Dedifferentiated amniotic fluid mesenchymal stem cell (primary cell): ENCODE measurements at regions not wholly inside any gene's neighbourhood (a gene's known extent, or its start where the extent isn't known, plus 50 kb on each side); places are given as distances from the start of the nearest gene placed in this dataset.
"Not testable (repeated sequence)": the region's sequence is repeated elsewhere in the genome, so short reads cannot be mapped to it uniquely, and the experiment has no call there.

Experiments used
- DNase-seq: peaks from one replicate; pipeline ENCODE4 v3.0.0-alpha.2; 2016; ENCODE audit errors: extremely low spot score

DNA sequence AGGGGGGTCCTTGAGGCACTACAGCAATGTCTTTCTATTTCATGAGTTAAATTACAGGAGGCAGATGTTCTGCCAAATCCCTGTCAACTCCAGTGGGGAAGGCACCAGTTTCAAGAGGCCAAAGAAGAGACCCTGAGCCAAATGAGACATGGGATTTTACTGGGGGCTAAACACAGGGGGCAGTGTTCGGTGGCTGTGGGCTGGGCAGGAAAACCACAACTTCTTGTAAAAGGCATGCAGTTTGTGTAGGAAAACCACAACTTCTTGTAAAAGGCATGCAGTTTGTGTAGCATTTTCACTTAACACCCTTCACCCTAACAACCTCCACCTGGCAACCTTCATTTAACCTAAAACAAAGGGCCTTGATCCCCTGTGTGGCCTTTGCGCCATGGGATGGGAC is 61.0 kb downstream of the POLR2M start:
- no peak for DNase-seq

DNA sequence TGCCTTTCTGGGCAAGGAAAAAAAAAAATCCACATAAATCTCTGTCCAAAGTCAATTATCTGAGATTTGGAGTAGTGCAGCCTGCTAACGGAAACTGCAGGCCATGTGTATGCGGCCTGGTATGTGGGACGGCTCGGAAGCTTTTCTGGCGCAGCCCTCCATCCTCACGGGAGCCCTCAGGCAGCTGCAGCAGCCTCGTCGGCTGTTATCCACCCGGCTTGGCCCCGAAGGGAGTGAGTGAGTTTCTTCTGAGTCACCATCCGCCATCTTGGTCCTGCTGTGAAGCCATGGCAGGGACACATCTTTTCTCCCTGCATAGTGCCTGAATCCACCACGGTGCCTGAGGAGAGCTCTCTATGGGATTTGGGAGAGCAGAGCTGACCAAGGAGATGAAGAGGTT is 62.8 kb downstream of the POLR2M start:
- DNase-seq, result peak; percentile 76

DNA sequence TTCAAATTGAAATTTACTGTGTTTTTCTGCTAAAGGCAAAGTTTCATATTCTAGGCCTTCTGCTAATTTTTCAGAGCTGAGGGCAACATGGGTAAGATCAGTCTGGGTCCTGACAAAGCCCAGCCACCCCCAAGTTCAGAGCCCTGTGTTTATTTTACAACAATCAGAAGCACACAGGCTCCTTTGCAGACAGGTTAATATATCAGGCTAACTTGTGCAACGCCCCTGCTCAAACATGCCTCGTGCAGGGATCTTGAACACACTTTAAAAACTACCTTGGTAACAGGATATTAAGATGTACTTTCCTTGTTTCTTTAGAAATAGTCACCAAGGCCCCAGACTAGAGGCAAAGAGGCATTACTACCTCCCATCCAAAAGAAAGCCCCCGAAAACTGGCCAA is 64.0 kb downstream of the POLR2M start:
- DNase-seq, result no peak

DNA sequence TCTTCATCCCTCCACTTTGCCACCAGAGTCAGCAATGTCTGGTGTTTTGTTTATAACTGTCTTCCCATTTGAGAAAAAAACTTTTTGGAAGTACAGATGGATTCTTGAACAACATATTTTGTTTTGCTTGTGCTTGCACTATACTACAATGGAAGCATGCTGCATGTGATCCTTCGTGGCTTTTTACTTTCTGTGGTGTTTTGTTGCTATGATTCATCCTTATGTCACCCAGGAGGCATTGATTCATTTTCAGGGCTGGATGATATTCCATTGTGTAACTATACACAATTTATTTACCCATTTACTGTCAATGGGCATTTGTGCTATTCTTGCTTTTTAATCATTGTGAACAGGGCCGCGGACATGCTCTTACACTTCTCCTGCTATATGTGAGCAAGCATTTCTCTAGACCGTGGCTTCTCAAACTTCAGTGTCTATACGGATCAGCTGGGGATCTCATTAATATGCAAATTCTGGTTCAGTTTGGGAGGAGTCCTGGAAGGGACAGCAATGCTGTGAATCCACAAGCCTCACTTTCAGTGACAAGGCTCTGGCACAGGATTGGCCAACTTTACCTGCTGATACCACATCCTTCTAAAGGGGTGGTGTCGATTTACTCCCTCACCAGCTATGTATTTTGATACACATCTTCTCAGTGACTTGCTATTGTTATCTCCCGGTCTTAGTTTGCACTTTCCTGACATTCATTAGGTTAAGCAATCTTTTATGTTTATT is 65.9 kb downstream of the POLR2M start:
- no peak for DNase-seq

DNA sequence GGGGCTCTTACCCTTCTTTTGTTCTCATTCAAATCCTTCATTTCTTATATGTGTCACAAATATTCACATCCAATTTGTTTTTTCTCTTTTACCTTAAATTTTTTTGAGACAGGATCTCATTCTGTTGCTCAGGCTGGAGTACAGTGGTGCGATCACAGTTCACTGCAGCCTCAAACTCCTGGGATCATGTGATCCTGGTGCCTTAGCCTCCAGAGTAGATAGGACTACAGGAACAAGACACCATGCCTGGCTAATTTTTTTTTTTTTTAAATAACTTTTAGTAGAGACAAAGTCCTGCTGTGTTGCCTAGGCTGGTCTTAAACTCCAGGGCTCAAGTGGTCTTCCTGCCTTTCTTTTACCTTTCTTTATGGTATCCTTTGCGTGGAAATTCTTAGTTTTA is 66.5 kb downstream of the POLR2M start:
- DNase-seq, result no peak

DNA sequence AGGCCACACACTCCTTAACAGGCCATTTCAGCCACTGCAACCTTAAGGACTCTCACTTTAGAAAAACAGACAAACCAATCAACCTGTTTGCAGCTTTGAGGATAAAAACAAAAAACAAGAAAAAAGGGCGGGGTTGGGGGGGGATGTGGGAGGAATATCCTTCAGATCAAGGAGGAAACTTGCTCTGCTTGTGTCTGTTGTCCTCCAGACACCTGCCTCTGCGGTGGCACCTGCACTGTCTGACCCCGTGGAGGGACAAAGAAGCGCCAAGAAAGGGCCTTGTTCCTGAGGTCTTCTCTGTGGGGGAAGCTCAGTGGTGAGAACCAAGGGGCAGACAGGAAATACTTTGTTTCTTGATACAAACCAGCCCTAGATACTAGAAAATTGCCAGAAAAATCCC is 70.5 kb downstream of the POLR2M start:
- no peak for DNase-seq

DNA sequence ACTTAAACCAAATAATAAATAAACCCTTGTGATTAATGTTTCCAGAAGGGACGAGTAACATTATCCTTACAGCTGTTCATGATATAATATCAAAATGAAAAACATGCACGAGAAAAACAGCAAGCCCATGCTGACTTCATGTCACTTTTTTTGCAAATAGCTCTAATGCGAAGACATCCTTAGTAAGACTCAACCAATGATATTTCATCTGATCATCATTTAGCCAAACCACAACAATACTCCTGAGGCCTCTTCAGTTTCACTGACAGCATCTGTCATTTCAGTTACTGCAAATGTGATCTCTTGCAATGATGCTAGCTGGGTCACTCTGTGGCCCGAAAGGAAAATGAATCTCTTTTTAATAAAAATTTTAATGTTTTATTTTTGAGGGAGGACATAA is 74.0 kb downstream of the POLR2M start:
- no peak for DNase-seq

DNA sequence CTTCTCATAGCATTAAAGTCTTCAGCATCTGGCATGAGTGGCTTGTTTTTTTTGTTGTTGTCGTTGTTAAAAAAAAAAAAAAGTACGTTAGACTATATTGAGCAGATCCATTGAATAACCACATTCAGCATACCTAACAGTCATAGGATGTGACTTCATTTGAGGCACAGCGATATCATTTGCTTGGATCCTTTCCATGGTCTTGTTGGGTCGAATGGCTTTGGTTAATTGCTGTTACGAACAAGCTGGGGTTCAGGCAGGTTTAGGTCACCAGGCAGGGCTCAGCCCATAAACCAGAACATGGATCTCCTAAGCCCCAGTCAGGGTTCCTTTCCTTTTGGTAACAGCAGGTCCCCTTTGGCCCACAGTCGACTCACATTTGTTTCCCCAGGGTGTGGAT is 76.2 kb downstream of the POLR2M start:
- no peak for DNase-seq

DNA sequence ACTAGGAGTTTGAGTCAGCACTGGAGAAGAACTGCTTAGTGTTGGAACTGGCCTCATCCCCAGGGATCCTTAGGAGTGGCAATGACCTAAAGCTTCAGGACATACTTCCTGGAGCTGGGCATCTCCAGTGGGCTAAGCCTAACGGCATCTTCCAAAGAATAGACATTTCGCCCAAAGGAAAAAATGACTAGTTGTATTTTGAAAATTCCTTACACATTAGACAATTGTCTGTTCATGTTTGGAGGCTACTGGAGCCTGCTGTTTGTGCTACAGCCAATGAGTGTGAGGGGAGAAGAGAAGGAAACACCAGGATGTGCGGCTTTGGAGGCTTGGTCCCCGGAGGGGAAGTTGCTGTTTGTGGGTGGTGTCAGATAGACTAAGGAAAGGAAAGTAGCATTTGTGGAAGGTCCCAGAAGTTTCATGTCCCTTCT is 77.6 kb downstream of the POLR2M start:
- DNase-seq, result peak; percentile 88

DNA sequence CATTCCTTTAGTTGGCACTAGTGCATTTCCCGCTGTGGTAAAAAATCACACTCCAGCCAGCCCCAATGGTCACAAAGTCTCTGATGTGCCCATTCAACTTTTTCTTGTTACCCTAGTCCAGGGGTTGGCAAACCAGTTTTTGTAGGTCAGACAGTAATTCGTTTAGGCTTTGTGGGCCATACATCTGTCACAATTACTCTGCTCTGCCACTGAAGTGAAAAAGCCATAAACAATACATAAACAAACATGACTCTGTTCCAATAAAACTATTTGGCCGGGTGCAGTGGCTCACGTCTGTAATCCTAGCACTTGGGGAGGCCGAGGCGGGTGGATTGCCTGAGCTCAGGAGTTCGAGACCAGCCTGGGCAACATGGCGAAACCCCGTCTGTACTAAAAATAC is 78.5 kb downstream of the POLR2M start:
- DNase-seq, result no peak

DNA sequence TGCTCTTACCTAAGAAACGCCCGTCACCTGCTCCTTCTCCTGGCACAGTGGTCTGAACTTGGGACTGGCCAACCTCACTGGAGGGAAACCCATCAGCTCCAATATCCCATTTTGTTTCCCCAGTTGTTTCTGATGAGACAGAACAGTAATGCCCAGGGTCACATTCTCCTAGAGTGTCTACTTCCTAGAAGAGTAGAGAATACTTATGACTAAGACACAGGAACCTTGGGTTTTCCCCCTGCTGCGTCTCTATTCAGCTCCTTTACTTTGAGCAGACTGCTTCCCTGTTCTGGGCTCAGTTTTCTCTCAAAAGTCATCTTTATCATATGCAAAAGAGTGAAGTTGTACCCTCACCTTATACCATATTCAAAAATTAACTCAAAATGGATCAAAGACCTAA is 79.4 kb downstream of the POLR2M start:
- DNase-seq, result no peak

DNA sequence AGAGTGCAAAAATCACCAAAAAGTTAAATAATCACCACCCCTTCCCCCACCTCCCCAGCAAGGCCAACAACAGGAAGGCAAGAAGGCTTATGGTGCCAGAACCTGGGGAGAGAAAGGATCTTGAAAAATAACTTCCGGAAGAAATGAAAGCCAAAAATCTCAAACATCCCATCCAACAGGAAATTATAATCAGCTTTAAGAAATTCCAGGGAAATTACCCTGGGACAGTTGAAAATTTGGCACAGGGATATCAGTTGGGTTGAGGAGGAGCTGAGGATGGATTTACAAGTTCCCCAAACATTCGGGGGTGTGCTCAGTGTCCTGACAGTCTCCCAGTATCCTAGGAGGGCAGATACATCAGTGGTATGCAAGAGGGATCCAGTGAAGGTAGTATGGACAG is 82.7 kb downstream of the POLR2M start:
- no peak for DNase-seq

DNA sequence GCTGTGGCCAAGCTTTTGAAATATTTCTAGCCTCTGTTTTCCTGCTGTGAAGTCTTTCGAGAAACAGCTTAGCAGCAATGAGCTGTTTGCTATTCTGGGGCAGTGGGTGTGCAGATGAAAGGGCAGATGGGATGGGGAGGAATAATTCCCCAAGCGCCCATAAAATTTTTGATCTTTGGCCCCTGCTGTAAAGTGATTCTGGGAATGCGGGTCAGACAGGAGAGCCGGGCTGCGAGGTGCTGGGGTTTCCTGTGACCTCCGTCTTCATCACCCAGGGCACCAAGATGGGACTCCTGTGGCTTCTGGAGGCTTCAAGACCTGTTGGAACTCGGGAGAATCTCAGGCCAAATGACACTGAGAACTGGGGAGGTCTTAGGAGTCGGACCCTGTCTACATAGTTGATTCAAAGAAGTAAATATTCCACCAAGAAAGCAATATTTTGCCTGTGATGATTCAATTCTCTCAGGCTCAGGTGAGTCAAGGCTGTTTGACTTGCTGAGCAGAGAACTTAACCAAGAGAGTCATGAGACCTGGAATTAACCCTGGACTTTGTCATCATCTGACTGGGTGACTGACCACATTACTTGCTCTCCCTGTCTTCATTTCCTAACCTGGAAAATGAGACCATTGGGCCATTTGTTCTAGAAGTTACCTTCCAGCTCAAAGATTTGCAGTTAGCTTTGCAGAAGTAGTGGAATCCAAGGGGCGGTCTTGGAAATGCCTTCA is 86.4 kb downstream of the POLR2M start:
- no peak for DNase-seq

DNA sequence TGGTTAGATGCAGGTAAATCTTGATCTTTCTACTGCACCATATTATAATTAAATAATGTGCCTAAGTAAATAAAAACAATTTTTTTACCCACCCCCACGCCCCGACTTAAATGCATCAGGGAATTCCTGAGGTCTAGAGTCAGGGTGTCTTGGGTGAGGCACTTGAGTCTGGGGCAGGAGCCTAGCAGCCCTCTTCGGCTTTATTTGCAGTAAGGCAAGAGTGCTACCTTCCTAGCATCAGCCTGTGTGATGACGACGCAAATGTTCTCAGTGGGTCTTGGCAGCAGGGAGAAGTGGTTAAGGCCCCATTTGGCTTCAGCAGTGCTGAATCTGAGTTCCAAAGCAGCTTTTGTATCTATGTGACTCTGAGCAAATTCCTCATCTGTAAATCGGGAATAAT is 88.7 kb downstream of the POLR2M start:
- no peak for DNase-seq

DNA sequence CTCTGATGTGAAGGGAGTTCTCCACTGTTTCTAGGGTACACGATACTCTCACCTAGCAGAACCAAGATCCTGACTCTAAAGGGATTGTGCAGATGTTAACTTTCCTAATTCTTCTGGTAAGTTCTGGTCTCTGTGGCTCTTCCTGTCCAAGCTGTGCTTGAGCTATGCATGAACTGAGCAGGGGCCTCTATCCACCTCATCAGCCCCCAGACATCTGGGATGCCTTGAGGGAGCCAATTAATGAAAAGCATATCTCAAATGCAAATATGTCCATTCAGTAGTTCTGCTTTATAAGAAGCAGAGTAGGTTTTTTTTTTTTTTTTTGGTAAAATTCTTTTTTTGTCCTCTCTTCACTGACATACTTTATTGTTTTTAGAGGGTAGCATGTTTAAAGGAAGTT is 89.6 kb downstream of the POLR2M start:
- no peak for DNase-seq

DNA sequence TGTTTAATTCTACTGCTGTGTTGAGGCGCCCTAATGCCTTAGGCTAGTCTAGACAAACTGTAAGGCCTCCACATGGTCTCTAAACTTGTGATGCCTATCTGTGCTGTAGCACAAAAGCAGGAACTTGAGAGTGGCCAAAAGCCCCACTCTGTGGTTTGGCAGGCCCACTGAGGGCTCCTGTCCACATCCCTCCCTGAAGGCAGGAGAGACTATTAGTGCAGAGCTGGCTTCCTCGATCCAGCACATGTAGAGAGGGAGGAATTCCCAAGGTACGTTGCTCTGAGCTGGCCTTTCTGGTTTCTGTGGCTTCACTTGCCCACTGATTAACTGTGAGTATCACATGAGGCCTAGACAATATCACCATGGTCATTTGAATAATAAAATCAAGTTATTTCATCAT is 90.6 kb downstream of the POLR2M start:
- DNase-seq, result no peak

DNA sequence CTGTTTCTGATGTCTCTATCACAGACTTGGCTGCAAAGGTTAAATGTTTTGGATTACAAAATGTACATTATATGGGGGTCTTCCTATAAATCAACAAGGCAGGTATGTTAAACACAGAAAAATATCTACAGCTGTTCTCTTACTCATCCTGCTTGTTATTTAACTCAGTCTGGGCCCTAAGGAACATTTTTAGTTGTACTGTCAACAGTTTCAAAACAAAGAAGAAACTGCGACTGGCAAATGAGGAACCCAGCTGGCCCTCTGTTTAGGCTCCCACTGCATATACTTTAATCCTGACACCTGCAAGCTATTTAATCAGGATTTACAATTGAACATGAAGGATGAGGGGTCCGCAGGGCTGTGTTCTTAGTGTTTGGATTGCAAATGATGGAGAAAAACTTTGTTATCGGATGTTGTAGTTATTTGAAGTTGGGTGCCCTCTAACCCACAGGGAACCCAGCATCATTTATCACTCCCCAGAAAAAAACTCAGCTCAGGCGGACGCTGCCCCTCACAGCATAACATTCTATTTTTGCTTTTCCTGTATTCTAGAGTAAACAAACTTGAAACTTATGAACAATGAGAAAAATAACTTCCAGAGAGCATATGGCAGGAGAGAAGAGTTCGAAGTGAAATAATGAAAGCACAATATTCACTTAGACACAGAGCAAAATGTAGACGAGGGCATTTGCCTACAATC is 91.2 kb downstream of the POLR2M start:
- no peak for DNase-seq

DNA sequence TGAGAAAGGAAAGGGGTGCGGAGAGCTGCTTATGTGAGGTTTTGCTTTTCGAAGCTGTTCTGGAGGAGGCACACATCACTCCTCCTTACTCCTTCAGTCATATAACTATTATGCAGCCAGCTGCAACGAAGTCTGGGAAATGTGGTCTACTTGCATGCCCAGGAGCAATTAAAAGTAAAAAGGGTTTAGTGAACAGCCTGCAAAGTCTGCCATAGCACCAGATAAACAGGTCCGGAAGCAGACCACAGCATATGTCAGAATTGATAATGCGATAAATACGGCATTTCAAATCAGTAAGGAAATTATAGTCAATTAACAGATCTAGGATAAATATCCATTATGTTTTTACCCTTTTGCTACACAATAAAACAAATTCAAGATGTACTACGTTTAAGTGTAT is 99.5 kb downstream of the POLR2M start:
- DNase-seq, result no peak

DNA sequence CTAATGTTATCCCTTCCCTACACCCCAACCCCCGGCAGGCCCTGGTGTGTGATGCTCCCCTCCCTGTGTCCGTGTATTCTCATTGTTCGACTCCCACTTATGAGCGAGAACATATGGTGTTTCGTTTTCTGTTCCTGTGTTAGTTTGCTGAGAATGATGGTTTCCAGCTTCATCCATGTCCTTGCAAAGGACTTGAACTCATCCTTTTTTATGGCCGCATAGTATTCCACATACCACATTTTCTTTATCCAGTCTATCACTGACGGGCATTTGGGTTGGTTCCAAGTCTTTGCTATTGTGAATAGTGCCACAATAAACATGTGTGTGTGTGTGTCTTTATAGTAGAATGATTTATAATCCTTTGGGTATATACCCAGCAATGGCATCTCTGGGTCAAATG is 102.8 kb downstream of the POLR2M start:
- not testable (repeated sequence) for DNase-seq

DNA sequence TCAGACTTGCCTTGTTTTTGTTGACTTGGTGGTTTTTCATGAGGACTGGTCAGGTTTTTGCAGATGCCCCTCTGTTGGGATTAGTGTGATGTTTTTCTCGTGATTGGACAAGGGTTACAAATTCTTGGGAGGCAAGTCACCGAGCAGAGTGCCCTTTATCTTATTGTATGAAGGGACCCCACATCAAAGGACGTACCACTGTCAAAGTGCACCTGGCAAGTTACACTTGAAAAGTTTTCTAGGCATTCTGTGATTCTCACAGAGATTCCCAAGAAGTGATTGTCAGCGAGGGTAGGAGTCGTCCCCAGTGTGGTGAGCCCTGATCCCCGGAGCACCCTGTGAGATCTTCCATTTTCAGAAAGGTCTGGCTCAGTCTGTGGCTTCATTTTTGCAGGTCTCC is 110.1 kb downstream of the POLR2M start:
- no peak for DNase-seq

DNA sequence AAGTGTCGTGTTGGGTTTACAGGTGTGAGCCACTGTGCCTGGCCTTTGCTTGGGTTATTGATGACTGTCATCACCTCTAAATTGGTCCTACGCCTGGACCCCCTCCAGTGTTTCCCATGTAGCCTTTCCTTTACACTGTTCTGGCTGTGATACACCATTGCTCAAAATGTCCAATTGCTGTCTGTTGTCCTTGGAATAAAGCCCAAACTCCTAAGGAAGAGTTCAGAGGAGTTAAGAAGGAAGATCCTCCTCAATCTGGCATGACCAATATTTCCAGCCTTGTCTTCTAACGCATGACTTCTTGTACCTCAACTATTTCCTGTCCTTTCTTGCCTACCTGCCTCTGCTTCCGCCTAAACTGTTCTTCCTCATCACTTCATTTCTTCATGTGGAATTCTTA is 113.1 kb downstream of the POLR2M start:
- no peak for DNase-seq

DNA sequence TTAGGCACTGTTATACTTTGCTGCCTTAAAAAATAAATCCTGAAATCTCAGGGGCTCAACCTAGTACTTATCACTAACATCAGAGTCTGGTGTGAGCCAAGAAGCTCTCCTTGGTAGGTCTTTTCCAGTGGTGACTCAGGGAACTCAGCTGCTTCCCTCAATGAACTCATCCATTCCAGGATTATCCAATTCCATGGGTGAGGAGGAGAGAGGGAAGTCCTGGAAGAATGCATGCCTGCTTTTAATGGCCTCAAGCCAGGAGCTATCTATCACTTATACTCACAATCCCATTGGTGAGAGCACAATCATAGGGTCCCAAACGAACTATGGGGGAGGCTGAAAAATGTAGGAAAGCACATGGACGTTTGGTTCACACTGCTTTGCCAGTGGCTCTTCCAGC is 113.6 kb downstream of the POLR2M start:
- no peak for DNase-seq

DNA sequence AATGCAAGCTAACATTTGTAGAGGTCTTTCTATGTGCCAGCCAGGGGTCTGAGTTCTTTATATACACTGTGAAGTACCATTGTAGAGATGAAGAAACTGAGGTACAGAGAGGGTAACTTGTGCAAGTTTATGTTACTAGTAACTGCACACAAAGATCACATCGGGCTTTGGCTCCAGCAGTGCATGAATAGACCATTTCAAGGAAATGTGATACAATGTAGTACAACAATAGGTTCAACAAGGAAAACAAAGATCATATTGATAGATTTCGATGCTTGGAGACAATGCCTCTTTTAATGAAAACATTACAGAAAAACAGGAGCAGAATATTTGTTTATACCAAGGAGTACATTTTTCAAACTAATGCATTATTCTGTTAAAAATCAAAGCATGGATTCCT is 115.3 kb downstream of the POLR2M start:
- no peak for DNase-seq
